Stimulated activated naive CD8-positive, alpha-beta T cell treated with anti-CD3 and anti-CD28 coated beads, Interleukin-15, amount 100 ng/mL, for 72 hours (primary cell): ENCODE measurements at regions not wholly inside any gene's neighbourhood (a gene's known extent, or its start where the extent isn't known, plus 50 kb on each side); places are given as distances from the start of the nearest gene placed in this dataset.

Experiments used
- ATAC-seq: fragments of 150-1000 bp; cut with Tn5 transposase; 2 replicates; pipeline ENCODE4 v1.10.0; 2021; ENCODE audit warnings: mild to moderate bottlenecking, moderate library complexity
- DNase-seq, 2 donors: peaks; one replicate each; pipeline ENCODE4 v3.0.0; 2021 to 2022
- H3K27ac Mint-ChIP-seq, 2 donors: one replicate each; pipeline ENCODE4 v1.8.0; 2022; ENCODE audit warnings: mild to moderate bottlenecking in 2 of 2, mixed read lengths in 2 of 2, moderate library complexity in 2 of 2
- H3K27me3 Mint-ChIP-seq: one replicate; pipeline ENCODE4 v1.8.0; 2022; ENCODE audit warnings: mixed read lengths
- H3K4me1 Mint-ChIP-seq: one replicate; pipeline ENCODE4 v1.8.0; 2022; ENCODE audit warnings: mild to moderate bottlenecking, mixed read lengths
- H3K4me3 Mint-ChIP-seq, 2 donors: one replicate each; pipeline ENCODE4 v1.8.0; 2022; ENCODE audit warnings: mild to moderate bottlenecking in 2 of 2, mixed read lengths in 2 of 2, moderate library complexity in 1 of 2
- H3K9me3 Mint-ChIP-seq, 2 donors: one replicate each; pipeline ENCODE4 v1.8.0; 2022; ENCODE audit warnings: mixed read lengths in 2 of 2

- ATAC-seq (no peak), DNase-seq (no peak)
- H3K27ac Mint-ChIP-seq, result no peak overlapping the region
- no peaks in the 10 kb centered on the region for H3K9me3 Mint-ChIP-seq
- no peak overlapping the region for H3K4me3 Mint-ChIP-seq
- H3K4me1 Mint-ChIP-seq, result no peaks in the 10 kb centered on the region
- no peaks in the 10 kb centered on the region for H3K27me3 Mint-ChIP-seq
Measured at GRCh38 chr7:124575176-124575575, 190.4 kb downstream of the GPR37 start.

DNA sequence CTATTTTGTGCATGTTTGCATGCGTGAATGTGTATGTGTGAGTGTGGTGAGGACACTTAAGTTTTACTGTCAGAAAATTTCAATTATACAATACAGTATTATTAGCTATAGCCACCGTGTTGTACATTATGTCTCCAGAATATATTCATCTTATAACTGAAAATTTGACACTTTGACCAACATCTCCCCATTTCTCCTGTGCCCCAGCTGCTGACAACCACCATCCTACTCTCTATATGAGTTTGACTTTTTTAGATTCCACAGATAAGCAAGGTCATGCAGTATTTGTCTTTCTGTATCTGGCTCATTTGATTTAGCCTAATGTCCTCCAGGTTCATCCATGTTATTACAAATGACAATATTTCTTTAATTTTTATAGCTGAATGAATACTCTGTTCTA lies 195.0 kb downstream of the GPR37 start:
- DNase-seq (no peak), ATAC-seq (no peak)
- H3K4me1 Mint-ChIP-seq, result no peaks in the 10 kb centered on the region
- H3K27ac Mint-ChIP-seq, result no peak overlapping the region
- H3K27me3 Mint-ChIP-seq, result no peaks in the 10 kb centered on the region
- H3K9me3 Mint-ChIP-seq, result no peaks in the 10 kb centered on the region
- no peak overlapping the region for H3K4me3 Mint-ChIP-seq

DNA sequence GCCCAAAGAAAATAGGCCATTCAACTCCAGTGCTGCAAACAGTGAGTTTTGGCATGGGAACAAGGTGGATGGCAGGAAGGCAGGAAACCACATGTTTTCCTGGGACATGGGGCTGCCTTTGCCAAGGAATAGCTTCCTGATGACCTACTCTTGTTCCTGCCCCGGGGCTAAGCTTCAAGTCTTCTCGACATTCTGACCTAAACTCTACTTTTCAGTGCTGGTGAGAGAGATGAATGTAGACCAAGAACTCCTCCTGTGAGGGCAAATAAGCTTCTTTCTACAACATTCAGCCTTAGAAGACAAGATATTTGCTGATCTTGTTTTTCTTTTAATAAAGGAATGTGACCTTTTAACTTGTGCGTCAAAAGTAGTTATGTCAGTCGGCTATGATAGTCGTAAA lies 199.0 kb downstream of the GPR37 start:
- DNase-seq (no peak), ATAC-seq (no peak)
- no peaks in the 10 kb centered on the region for H3K4me1 Mint-ChIP-seq
- H3K27ac Mint-ChIP-seq, result no peak overlapping the region
- H3K4me3 Mint-ChIP-seq, result no peak overlapping the region
- H3K9me3 Mint-ChIP-seq, result no peaks in the 10 kb centered on the region
- H3K27me3 Mint-ChIP-seq, result no peaks in the 10 kb centered on the region

GRCh38 chr7:124557587-124557986 lies 208.0 kb downstream of the GPR37 start:
- Mint-ChIP-seq H3K4me1 (no peaks in the 10 kb centered on the region), H3K9me3 (peaks cover 0 to 5% of the 10 kb centered on the region in 2 donors), H3K27me3 (no peaks in the 10 kb centered on the region), H3K4me3 (no peak overlapping the region), H3K27ac (no peak overlapping the region)
- ATAC-seq (no peak), DNase-seq (no peak)

- DNase-seq (no peak), ATAC-seq (no peak)
- peaks cover 0 to 5% of the 10 kb centered on the region in 2 donors for H3K9me3 Mint-ChIP-seq
- peak overlapping the region in 1 of 2 donors; percentile 11 for H3K27ac Mint-ChIP-seq
- H3K4me1 Mint-ChIP-seq, result no peaks in the 10 kb centered on the region
- H3K4me3 Mint-ChIP-seq, result no peak overlapping the region
- no peaks in the 10 kb centered on the region for H3K27me3 Mint-ChIP-seq
Measured at GRCh38 chr7:124557101-124557500, 208.5 kb downstream of the GPR37 start.

DNA sequence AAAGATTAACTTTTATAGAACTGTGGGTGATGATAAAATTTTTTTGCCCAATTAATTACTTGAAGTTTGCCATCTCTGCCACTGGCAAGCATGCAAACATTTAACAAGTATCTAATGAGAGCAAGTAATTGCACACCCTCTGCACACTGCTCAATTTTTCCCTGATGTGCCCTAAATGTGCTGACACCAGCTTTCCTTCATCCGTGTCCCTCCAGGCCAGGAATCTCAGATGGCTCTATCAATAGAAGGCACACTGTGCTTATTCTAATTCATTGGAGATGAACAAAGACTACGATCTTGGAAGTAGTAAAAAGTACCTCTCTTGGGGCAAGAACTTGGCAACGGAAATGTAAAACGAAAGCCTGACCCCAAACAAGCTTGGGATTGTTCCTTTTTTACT lies 212.1 kb downstream of the GPR37 start:
- Mint-ChIP-seq H3K27ac (no peak overlapping the region), H3K27me3 (no peaks in the 10 kb centered on the region), H3K9me3 (peaks cover 0 to 5% of the 10 kb centered on the region in 2 donors), H3K4me3 (no peak overlapping the region), H3K4me1 (no peaks in the 10 kb centered on the region)
- ATAC-seq, result no peak
- no peak for DNase-seq

DNA sequence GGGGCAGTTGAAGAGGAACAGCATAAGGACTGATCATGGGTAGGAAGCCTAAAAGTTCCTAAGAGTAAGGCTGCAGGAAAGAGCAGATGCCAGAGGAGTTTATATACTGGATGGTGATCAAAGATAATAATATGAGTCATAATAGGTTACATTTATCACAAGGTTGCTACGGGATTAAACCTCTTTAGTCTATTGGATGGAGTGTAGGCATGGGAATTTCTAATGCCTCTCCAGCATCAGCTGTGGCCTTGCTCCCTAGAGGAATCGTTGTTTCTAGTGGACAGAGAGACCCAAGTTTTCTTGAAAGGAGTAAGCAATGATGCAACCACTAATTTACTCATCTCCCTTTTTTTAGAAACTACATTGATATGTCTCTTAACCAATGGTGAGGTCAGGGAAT lies 213.4 kb downstream of the GPR37 start:
- no peak for DNase-seq
- ATAC-seq, result no peak
- Mint-ChIP-seq H3K4me1 (no peaks in the 10 kb centered on the region), H3K9me3 (peaks cover 0 to 5% of the 10 kb centered on the region in 2 donors), H3K27ac (no peak overlapping the region), H3K27me3 (no peaks in the 10 kb centered on the region), H3K4me3 (no peak overlapping the region)

GRCh38 chr7:124550036-124550435 lies 215.6 kb downstream of the GPR37 start:
- Mint-ChIP-seq H3K9me3 (peaks cover 0 to 5% of the 10 kb centered on the region in 2 donors), H3K4me1 (no peaks in the 10 kb centered on the region), H3K27ac (no peak overlapping the region), H3K27me3 (no peaks in the 10 kb centered on the region), H3K4me3 (no peak overlapping the region)
- ATAC-seq (no peak), DNase-seq (no peak)

GRCh38 chr7:124542476-124542875 lies 223.1 kb downstream of the GPR37 start:
- no peak for DNase-seq
- no peaks in the 10 kb centered on the region for H3K27me3 Mint-ChIP-seq
- no peak overlapping the region for H3K4me3 Mint-ChIP-seq
- ATAC-seq, result no peak
- H3K27ac Mint-ChIP-seq, result no peak overlapping the region
- H3K4me1 Mint-ChIP-seq, result no peaks in the 10 kb centered on the region
- peaks cover 0 to 4% of the 10 kb centered on the region in 2 donors for H3K9me3 Mint-ChIP-seq

DNA sequence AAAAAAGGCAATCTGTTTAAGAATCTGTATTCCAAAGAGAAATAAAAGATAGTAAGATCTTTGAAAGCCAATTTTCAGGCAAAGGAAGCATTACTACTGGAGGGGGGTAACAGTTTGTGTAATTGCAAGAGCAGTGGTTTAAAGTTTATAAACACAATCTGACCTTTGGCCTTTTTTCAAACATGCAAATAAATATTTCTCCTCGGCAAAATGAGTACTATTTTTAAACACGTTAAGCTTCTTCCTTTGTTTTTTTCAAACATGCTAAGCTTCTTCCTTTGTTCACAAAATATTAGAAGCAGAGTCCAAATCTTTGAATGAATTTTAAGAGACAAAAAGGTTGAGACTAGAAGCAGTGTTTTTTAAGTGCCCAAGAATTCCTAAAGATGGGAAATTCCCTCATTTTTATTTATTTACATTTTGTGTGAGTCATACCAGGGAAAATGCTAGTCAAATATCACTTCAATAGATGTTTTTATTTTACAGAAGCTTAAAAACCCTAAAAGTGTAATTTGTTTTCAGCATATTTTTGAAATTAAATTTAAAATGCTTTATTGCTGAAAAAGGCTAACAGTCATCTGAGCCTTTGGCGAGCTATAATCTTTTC lies 229.3 kb downstream of the GPR37 start:
- ATAC-seq, result no peak
- no peak overlapping the region for H3K4me3 Mint-ChIP-seq
- no peaks in the 10 kb centered on the region for H3K27me3 Mint-ChIP-seq
- no peaks in the 10 kb centered on the region for H3K4me1 Mint-ChIP-seq
- H3K27ac Mint-ChIP-seq, result no peak overlapping the region
- H3K9me3 Mint-ChIP-seq, result peaks cover 13 to 16% of the 10 kb centered on the region in 2 donors
- no peak for DNase-seq

DNA sequence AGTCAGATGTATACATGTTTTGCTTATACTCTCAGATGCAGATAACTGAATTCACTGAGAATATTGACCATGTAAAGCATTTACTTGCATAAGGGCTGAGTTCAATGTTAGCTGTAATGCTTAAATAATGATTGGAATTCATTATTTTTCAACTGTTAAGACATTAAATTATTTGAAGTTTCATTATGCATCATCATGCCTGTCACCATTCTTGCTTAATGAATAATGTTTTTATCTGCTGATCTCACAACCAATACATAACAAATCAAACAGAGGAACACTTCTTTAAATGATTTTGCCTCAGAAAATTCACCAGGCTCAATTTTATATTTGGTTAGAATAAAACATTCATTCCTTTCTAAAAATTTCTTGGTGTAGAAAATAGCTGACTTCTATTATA lies 233.4 kb downstream of the GPR37 start:
- H3K27ac Mint-ChIP-seq, result no peak overlapping the region
- no peak overlapping the region for H3K4me3 Mint-ChIP-seq
- no peaks in the 10 kb centered on the region for H3K27me3 Mint-ChIP-seq
- DNase-seq (no peak), ATAC-seq (no peak)
- no peaks in the 10 kb centered on the region for H3K4me1 Mint-ChIP-seq
- peaks cover 29 to 31% of the 10 kb centered on the region in 2 donors for H3K9me3 Mint-ChIP-seq

GRCh38 chr7:124516911-124517310 lies 248.7 kb downstream of the GPR37 start:
- no peaks in the 10 kb centered on the region for H3K4me1 Mint-ChIP-seq
- ATAC-seq (no peak), DNase-seq (no peak)
- no peak overlapping the region for H3K4me3 Mint-ChIP-seq
- peaks cover 10 to 28% of the 10 kb centered on the region in 2 donors for H3K9me3 Mint-ChIP-seq
- no peaks in the 10 kb centered on the region for H3K27me3 Mint-ChIP-seq
- no peak overlapping the region for H3K27ac Mint-ChIP-seq

- DNase-seq (no peak), ATAC-seq (no peak)
- H3K27ac Mint-ChIP-seq, result no peak overlapping the region
- H3K9me3 Mint-ChIP-seq, result peaks cover 10 to 26% of the 10 kb centered on the region in 2 donors
- H3K4me3 Mint-ChIP-seq, result no peak overlapping the region
- no peaks in the 10 kb centered on the region for H3K27me3 Mint-ChIP-seq
- H3K4me1 Mint-ChIP-seq, result no peaks in the 10 kb centered on the region
Measured at GRCh38 chr7:124515106-124515830, 250.3 kb downstream of the GPR37 start.

DNA sequence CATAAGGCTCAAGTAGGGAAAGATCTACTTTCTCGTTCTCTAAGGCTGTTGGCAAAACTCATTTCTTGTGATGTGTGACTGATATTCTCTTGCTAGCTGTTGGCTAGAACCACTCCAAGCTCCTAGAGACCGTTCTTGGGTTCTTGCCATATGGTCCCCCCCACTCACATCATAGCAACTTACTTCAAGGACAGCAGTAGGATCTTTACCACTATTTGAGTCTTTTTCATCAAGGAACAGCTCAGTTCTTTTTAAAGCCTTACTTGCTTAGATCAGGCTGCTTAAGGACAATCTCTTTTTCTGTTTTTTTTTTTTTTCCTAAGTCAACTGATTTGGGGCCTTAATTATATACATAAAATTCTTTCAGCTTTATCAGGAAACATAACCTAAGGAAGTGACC lies 251.1 kb downstream of the GPR37 start:
- ATAC-seq (no peak), DNase-seq (no peak)
- H3K4me1 Mint-ChIP-seq, result no peaks in the 10 kb centered on the region
- H3K27me3 Mint-ChIP-seq, result no peaks in the 10 kb centered on the region
- peaks cover 10 to 23% of the 10 kb centered on the region in 2 donors for H3K9me3 Mint-ChIP-seq
- H3K4me3 Mint-ChIP-seq, result no peak overlapping the region
- no peak overlapping the region for H3K27ac Mint-ChIP-seq

GRCh38 chr7:124497176-124497575 lies 268.4 kb downstream of the GPR37 start:
- Mint-ChIP-seq H3K9me3 (peaks cover 4 to 7% of the 10 kb centered on the region in 2 donors), H3K4me3 (no peak overlapping the region), H3K27me3 (no peaks in the 10 kb centered on the region), H3K27ac (no peak overlapping the region), H3K4me1 (no peaks in the 10 kb centered on the region)
- no peak for ATAC-seq
- DNase-seq, result no peak

DNA sequence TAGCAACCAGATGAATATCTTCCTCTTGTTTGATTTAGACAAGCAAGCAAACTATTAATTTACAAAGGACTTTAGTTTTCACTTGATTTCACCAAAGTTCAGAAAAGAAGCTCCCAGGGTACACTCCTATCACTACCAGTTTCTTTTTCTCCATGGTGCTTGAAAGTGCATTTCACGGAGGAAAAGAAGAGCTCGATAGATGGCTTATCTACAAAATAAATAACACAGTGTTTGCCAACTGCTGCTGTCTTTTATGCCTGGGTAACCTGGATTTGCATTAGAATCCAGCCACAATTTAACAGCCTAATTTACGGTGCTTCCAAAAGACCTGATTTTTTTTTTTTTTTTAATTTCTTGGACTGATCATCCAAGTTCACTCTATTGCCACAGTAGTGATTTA lies 275.7 kb downstream of the GPR37 start:
- no peak overlapping the region for H3K4me3 Mint-ChIP-seq
- ATAC-seq (no peak), DNase-seq (no peak)
- H3K27ac Mint-ChIP-seq, result no peak overlapping the region
- peaks cover 4 to 6% of the 10 kb centered on the region in 2 donors for H3K9me3 Mint-ChIP-seq
- no peaks in the 10 kb centered on the region for H3K27me3 Mint-ChIP-seq
- no peaks in the 10 kb centered on the region for H3K4me1 Mint-ChIP-seq
